ENCODE measurements at regions not wholly inside any gene's neighbourhood (a gene's known extent, or its start where the extent isn't known, plus 50 kb on each side); places are given as distances from the start of the nearest gene placed in this dataset.
"Not testable (repeated sequence)": the region's sequence is repeated elsewhere in the genome, so short reads cannot be mapped to it uniquely, and the experiment has no call there.

DNA sequence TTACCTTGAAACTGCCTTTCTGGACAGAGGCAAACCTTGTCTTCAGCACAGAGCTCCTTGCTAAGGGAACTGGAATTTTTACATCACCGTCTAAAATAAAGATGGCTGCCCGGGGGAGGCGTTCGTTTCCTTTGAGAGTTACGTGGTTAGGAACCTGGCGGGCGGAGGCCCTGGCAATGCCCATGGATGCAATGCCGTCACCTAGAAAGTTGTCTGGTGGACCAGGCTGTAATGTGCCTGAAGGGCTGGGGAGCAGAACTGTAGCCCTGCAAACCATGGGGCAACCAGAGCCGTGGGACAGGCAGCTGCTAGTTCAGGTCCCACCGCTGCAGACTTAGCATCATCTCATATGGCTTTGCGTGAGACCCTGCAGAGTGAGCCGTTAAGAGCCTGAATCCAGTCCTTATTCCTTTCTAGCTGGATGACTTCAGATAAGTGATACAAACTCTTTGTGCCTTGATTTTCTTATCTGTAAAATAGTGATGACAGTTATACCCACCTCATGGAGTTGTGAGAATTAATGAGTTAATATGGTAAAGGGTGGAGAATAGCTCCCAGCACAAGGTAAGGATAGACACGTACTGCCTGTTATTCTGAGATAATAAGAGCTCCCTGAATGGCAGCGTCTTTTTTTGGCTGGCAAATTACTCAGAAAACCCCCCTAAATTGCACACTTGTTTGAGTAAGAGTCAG, 219.7 kb downstream of the EMX2 start:
- WGBS, 2 experiments (ENCODE audit: insufficient coverage in 2 of 2): 90 to 94% methylated on average over 12 to 14 of the region's 14 CpGs
- H3K9me3 ChIP-seq (ENCODE audit: control insufficient read depth, low read length): no peaks in the 10 kb centered on the region
- no peaks in the 10 kb centered on the region for H3K36me3 ChIP-seq (ENCODE audit: control insufficient read depth, insufficient read depth, low read length)
- no peak overlapping the region for H3K27ac ChIP-seq (ENCODE audit: low read depth, low read length, severe bottlenecking)
- H3K4me3 ChIP-seq (ENCODE audit: extremely low read depth, insufficient read depth, low read length, poor library complexity, severe bottlenecking): no peak overlapping the region
- H3K4me1 ChIP-seq (ENCODE audit: control insufficient read depth, insufficient read depth, low read length, poor library complexity, severe bottlenecking): no peaks in the 10 kb centered on the region

DNA sequence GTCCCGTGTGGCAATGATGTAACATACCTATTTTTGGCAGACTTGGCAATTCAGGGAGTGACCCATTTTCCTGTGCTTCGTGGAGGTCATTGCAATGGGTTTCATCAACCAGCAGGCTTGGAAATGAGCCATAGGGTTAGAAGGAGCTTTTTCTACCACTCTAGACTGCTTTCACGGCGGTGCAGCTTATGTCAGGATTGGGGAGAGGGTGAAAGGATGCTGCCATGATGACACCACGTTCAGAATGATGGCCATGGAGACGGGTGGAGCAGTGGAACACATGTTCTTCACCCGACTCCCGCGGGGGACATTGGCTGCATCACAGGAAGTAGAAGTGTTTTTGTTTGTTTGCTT, 220.2 kb downstream of the EMX2 start:
- Histone ChIP-seq H3K9me3 (ENCODE audit: control insufficient read depth, low read length) (no peaks in the 10 kb centered on the region), H3K36me3 (ENCODE audit: control insufficient read depth, insufficient read depth, low read length) (no peaks in the 10 kb centered on the region), H3K27ac (ENCODE audit: low read depth, low read length, severe bottlenecking) (no peak overlapping the region), H3K4me1 (ENCODE audit: control insufficient read depth, insufficient read depth, low read length, poor library complexity, severe bottlenecking) (no peaks in the 10 kb centered on the region), H3K4me3 (ENCODE audit: extremely low read depth, insufficient read depth, low read length, poor library complexity, severe bottlenecking) (no peak overlapping the region)
- 84 to 92% methylated on average over 6 to 7 of the region's 9 CpGs for WGBS, 2 experiments (ENCODE audit: insufficient coverage in 2 of 2)

DNA sequence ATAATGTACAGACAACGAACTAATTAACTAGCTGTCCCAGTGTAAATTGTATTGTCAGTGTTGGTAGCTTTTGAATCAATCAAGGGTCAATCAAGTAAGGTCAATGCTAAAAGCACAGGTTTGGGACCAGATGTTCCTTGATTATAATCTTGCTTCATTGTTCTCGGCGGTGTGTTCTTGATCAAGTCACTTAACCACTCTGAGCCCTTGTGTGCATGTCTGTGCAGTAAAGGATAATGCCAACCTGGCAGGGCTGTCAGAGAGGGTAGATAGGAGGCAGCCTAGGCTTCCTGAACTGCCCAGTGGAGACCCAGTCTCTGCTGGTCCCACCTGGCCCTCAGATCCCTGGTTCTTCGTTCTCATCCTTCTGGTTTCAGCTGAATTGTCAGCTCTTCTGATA, 221.0 kb downstream of the EMX2 start:
- H3K4me3 ChIP-seq (ENCODE audit: extremely low read depth, insufficient read depth, low read length, poor library complexity, severe bottlenecking): no peak overlapping the region
- 80 to 87% methylated on average over 4 of the region's 4 CpGs for WGBS, 2 experiments (ENCODE audit: insufficient coverage in 2 of 2)
- H3K36me3 ChIP-seq (ENCODE audit: control insufficient read depth, insufficient read depth, low read length): no peaks in the 10 kb centered on the region
- no peaks in the 10 kb centered on the region for H3K4me1 ChIP-seq (ENCODE audit: control insufficient read depth, insufficient read depth, low read length, poor library complexity, severe bottlenecking)
- H3K9me3 ChIP-seq (ENCODE audit: control insufficient read depth, low read length): no peaks in the 10 kb centered on the region
- no peak overlapping the region for H3K27ac ChIP-seq (ENCODE audit: low read depth, low read length, severe bottlenecking)

DNA sequence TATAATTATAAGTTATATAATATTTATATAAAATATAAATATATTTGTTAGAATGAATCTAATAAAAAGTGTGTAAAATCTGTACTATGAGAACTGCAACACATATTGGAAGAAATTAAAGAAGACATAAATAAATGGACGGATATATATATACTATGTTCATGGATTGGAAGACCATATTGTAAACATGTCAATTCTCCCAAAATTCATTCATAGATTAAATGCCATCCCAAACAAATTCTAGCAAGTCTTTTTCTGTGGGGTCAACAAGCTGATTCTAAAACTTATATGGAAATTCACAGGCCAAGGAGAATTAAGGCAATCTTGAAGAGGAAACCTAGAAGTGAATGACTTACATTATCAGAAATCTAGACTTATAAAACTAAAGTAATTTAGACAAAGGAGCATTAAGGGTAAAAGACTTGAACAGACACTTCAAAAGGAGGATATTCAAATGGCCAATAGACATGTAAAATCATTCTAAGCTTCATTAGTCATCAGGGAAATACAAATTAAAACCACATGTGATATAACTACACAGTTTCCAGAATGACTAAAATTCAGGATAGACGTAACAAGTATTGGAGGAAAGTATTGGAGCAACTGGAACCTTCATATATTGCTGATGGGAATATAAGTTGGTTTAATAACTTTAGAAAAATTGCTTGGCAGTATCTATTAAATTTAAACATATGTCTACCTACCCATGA, 225.9 kb downstream of the EMX2 start:
- Histone ChIP-seq H3K4me1 (ENCODE audit: control insufficient read depth, insufficient read depth, low read length, poor library complexity, severe bottlenecking) (no peaks in the 10 kb centered on the region), H3K36me3 (ENCODE audit: control insufficient read depth, insufficient read depth, low read length) (no peaks in the 10 kb centered on the region), H3K4me3 (ENCODE audit: extremely low read depth, insufficient read depth, low read length, poor library complexity, severe bottlenecking) (no peak overlapping the region), H3K9me3 (ENCODE audit: control insufficient read depth, low read length) (no peaks in the 10 kb centered on the region), H3K27ac (ENCODE audit: low read depth, low read length, severe bottlenecking) (no peak overlapping the region)
- no CpG with 5 or more reads among the region's 2 CpGs for WGBS, 2 experiments (ENCODE audit: insufficient coverage in 2 of 2)

DNA sequence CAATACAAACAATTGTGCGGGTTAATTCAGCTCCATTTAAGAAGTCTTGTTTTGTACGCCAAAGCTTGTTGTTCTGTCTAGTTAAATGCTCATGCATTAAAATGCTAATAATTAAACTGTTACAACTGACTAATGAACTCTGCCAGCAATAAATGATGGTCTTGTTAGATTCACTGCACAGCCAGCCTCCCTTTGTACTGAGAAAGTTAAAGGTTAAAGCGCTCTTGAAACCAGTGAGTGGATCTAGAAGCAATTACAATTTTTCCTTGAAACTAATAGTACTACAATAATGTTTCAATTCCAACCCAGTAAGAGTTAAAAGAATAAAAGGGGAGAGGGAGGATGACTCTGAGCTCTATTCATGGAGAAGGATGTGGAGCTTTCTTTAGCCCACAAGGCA, 233.0 kb downstream of the EMX2 start:
- no CpG with 5 or more reads among the region's 3 CpGs for WGBS, 2 experiments (ENCODE audit: insufficient coverage in 2 of 2)

DNA sequence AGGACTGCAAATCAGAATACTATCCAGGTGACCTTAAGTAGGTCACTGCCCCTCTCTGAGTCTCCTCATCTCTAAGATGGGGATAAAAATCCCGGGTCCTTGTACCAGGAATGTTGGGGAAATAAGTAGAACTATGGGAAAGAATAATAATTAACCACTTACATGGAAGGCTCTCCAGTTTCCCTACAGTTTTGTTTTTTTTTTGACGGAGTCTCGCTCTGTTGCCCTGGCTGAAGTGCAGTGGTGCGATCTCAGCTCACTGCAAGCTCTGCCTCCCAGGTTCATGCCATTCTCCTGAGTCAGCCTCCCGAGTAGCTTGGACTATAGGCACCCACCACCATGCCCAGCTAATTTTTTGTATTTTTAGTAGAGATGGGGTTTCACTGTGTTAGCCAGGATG, 234.7 kb downstream of the EMX2 start:
- 84 to 94% methylated on average over 3 of the region's 5 CpGs for WGBS, 2 experiments (ENCODE audit: insufficient coverage in 2 of 2)
- not testable (repeated sequence) for H3K36me3 ChIP-seq (ENCODE audit: control insufficient read depth, insufficient read depth, low read length); H3K9me3 ChIP-seq (ENCODE audit: control insufficient read depth, low read length); H3K4me1 ChIP-seq (ENCODE audit: control insufficient read depth, insufficient read depth, low read length, poor library complexity, severe bottlenecking); H3K27ac ChIP-seq (ENCODE audit: low read depth, low read length, severe bottlenecking); H3K4me3 ChIP-seq (ENCODE audit: extremely low read depth, insufficient read depth, low read length, poor library complexity, severe bottlenecking)

More for the DNA sequence above, 233.0 kb downstream of the EMX2 start:
- Histone ChIP-seq H3K4me3 (ENCODE audit: extremely low read depth, insufficient read depth, low read length, poor library complexity, severe bottlenecking) (no peak overlapping the region), H3K36me3 (ENCODE audit: control insufficient read depth, insufficient read depth, low read length) (no peaks in the 10 kb centered on the region), H3K9me3 (ENCODE audit: control insufficient read depth, low read length) (no peaks in the 10 kb centered on the region), H3K4me1 (ENCODE audit: control insufficient read depth, insufficient read depth, low read length, poor library complexity, severe bottlenecking) (no peaks in the 10 kb centered on the region), H3K27ac (ENCODE audit: low read depth, low read length, severe bottlenecking) (no peak overlapping the region)

DNA sequence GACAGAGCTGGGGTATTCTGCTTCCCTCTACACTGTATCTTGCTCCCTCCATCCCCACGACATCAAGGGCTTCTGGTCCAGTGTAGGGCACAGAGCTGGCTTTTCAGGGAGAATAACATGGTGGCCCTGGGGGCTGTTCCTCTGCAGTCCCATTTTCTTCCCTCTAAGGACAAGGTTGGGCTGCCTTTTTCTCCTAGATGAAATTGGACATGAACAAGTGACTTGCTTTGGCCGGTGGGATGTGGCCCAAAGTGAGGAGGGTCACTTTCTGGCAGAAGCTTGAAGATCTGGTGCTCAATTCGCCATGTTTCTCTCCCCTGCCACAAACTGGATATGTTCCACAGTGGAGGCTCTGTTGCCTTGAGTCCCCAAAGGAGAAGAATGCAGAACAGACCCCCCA, 235.7 kb downstream of the EMX2 start:
- H3K4me3 ChIP-seq (ENCODE audit: extremely low read depth, insufficient read depth, low read length, poor library complexity, severe bottlenecking): no peak overlapping the region
- no peaks in the 10 kb centered on the region for H3K4me1 ChIP-seq (ENCODE audit: control insufficient read depth, insufficient read depth, low read length, poor library complexity, severe bottlenecking)
- no peaks in the 10 kb centered on the region for H3K36me3 ChIP-seq (ENCODE audit: control insufficient read depth, insufficient read depth, low read length)
- WGBS, 2 experiments (ENCODE audit: insufficient coverage in 2 of 2): 76 to 83% methylated on average over 3 of the region's 3 CpGs
- no peak overlapping the region for H3K27ac ChIP-seq (ENCODE audit: low read depth, low read length, severe bottlenecking)
- no peaks in the 10 kb centered on the region for H3K9me3 ChIP-seq (ENCODE audit: control insufficient read depth, low read length)

DNA sequence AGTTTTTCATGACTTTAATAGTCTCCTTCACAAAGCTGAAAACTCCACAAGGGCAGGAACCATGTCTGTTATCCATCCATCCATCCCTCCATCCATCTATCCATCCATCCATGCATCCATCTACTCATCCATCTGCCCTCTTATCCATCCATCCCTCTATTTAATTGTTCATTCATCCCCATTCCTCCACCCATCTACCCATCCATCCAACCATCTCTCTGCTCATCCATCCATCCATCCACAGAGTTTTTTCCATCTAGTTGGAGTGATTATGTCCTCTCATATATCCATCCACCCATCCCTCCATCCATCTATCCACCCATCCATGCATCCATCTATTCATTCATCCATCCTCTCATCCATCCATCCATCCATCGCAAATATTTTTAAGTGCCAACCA, 237.9 kb downstream of the EMX2 start:
- no peaks in the 10 kb centered on the region for H3K4me1 ChIP-seq (ENCODE audit: control insufficient read depth, insufficient read depth, low read length, poor library complexity, severe bottlenecking)
- no peak overlapping the region for H3K27ac ChIP-seq (ENCODE audit: low read depth, low read length, severe bottlenecking)
- no peaks in the 10 kb centered on the region for H3K36me3 ChIP-seq (ENCODE audit: control insufficient read depth, insufficient read depth, low read length)
- no peaks in the 10 kb centered on the region for H3K9me3 ChIP-seq (ENCODE audit: control insufficient read depth, low read length)
- H3K4me3 ChIP-seq (ENCODE audit: extremely low read depth, insufficient read depth, low read length, poor library complexity, severe bottlenecking): no peak overlapping the region
- no CpG with 5 or more reads among the region's 1 CpG for WGBS, 2 experiments (ENCODE audit: insufficient coverage in 2 of 2)

DNA sequence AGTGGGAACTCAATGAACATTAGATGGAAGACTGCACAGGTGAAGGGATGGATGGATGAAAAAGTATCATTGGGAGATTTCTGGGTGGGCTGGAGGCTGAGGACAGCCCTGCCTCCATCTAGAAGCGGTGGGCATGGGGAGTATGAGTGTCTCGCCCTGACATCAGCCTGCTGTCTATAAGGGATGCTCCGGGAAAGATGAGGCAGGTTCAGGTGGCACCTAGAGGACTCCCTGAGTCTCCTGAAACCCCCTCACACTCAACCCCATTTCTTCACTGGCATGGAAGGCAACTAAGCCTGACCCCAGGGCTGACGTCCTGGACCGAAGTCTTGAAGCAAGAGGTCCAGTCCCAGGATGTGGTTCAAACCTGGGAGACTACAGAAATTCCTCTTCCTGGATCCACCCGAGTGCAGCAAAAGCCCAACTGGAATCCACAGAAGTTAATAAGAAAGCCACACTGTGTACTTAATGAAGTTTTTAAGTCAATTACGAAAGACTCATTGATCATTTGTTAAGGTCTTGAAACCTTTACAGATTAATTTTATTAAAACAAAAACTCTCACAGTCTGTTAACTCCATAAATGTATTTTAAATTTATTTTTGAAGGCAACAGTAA, 238.8 kb downstream of the EMX2 start:
- Histone ChIP-seq H3K36me3 (ENCODE audit: control insufficient read depth, insufficient read depth, low read length) (no peaks in the 10 kb centered on the region), H3K4me3 (ENCODE audit: extremely low read depth, insufficient read depth, low read length, poor library complexity, severe bottlenecking) (no peak overlapping the region), H3K27ac (ENCODE audit: low read depth, low read length, severe bottlenecking) (no peak overlapping the region), H3K4me1 (ENCODE audit: control insufficient read depth, insufficient read depth, low read length, poor library complexity, severe bottlenecking) (no peaks in the 10 kb centered on the region), H3K9me3 (ENCODE audit: control insufficient read depth, low read length) (no peaks in the 10 kb centered on the region)
- WGBS, 2 experiments (ENCODE audit: insufficient coverage in 2 of 2): 69 to 85% methylated on average over 3 of the region's 7 CpGs

DNA sequence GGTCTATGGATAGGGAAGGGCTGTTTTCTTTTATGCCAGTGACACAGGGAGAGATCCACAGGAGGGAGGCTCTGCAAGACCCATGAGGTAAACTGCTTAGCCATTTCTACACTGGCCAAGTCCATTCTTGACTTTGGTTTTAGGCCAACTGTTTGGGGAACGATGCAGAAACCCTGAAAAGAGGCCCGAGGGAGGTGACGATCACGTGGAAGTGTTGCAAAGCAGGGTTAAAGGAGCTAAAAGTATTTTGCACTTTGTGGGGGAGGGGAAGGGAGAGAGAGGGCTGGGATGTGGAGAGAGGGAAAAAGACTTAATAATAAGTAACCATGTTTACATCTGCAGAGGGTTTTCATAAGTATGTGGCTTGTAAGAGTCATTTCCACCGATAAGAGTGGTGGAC, 239.7 kb downstream of the EMX2 start:
- H3K4me1 ChIP-seq (ENCODE audit: control insufficient read depth, insufficient read depth, low read length, poor library complexity, severe bottlenecking): no peaks in the 10 kb centered on the region
- WGBS, 2 experiments (ENCODE audit: insufficient coverage in 2 of 2): 62 to 68% methylated on average over 4 to 5 of the region's 5 CpGs
- no peaks in the 10 kb centered on the region for H3K9me3 ChIP-seq (ENCODE audit: control insufficient read depth, low read length)
- H3K27ac ChIP-seq (ENCODE audit: low read depth, low read length, severe bottlenecking): no peak overlapping the region
- no peak overlapping the region for H3K4me3 ChIP-seq (ENCODE audit: extremely low read depth, insufficient read depth, low read length, poor library complexity, severe bottlenecking)
- H3K36me3 ChIP-seq (ENCODE audit: control insufficient read depth, insufficient read depth, low read length): no peaks in the 10 kb centered on the region
